ENCODE measurements at regions not wholly inside any gene's neighbourhood (a gene's known extent, or its start where the extent isn't known, plus 50 kb on each side); places are given as distances from the start of the nearest gene placed in this dataset.

DNA sequence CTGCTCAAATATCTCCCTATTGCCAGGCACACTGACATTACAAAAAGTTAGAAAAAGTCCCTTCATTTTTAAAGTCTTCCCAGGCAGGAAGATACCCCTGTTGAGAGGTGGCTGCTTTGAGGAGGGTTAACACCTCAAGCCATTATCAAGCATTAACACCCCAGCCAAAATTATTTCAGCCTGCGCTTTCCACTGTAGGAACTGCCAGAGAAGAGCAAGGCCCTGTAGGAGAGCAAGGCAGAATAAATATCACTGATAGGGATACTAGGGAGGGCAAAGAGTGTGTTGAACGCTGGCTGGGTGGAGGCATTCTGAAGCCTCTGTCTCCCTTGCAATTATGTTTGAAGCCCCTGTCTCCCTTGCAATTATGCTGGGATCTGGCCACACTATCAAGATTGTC is 1020.7 kb upstream of the CELF4 start:
- Histone ChIP-seq H3K9me3 (ENCODE audit: control insufficient read depth, low read length) (no peaks in the 10 kb centered on the region), H3K4me3 (ENCODE audit: low read length) (no peak overlapping the region), H3K36me3 (ENCODE audit: control insufficient read depth, insufficient read depth, low read length, severe bottlenecking) (no peaks in the 10 kb centered on the region), H3K4me1 (ENCODE audit: control insufficient read depth, insufficient read depth, low read length) (no peaks in the 10 kb centered on the region), H3K9ac (ENCODE audit: low read length) (no peak overlapping the region), H3K27me3 (replicated peaks; ENCODE audit: control insufficient read depth, insufficient read depth, low read length) (no peaks in the 10 kb centered on the region)
- DNase-seq (ENCODE audit: low read depth), result no peak

DNA sequence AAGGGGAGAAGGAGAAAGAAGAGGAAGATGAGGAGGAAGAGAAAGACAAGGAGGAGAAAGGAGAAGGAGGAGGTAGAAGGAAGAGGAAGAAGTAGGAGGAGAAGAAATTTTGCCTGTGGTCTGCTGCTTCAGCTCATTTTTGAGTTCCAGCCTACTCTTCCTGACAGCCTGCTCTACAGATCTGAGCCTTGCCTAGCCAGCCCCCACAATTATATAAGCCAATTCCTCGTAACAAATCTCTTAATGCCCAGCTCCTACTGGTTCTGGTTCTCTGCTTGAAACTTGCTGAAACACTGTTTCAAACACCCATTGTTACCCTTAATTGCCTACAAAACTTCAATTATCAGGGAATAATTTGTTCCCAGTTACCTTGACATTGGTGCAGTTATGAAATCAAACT is 1014.2 kb upstream of the CELF4 start:
- Histone ChIP-seq H3K9ac (ENCODE audit: low read length) (no peak overlapping the region), H3K36me3 (ENCODE audit: control insufficient read depth, insufficient read depth, low read length, severe bottlenecking) (no peaks in the 10 kb centered on the region), H3K4me3 (ENCODE audit: low read length) (no peak overlapping the region), H3K4me1 (ENCODE audit: control insufficient read depth, insufficient read depth, low read length) (no peaks in the 10 kb centered on the region), H3K9me3 (ENCODE audit: control insufficient read depth, low read length) (no peaks in the 10 kb centered on the region), H3K27me3 (replicated peaks; ENCODE audit: control insufficient read depth, insufficient read depth, low read length) (no peaks in the 10 kb centered on the region)
- DNase-seq (ENCODE audit: low read depth), result no peak

GRCh38 chr18:38576916-38577315 is 1011.3 kb upstream of the CELF4 start:
- Histone ChIP-seq H3K9ac (ENCODE audit: low read length) (no peak overlapping the region), H3K36me3 (ENCODE audit: control insufficient read depth, insufficient read depth, low read length, severe bottlenecking) (no peaks in the 10 kb centered on the region), H3K27me3 (replicated peaks; ENCODE audit: control insufficient read depth, insufficient read depth, low read length) (no peaks in the 10 kb centered on the region), H3K4me1 (ENCODE audit: control insufficient read depth, insufficient read depth, low read length) (no peaks in the 10 kb centered on the region), H3K9me3 (ENCODE audit: control insufficient read depth, low read length) (no peaks in the 10 kb centered on the region), H3K4me3 (ENCODE audit: low read length) (no peak overlapping the region)
- DNase-seq (ENCODE audit: low read depth), result no peak

DNA sequence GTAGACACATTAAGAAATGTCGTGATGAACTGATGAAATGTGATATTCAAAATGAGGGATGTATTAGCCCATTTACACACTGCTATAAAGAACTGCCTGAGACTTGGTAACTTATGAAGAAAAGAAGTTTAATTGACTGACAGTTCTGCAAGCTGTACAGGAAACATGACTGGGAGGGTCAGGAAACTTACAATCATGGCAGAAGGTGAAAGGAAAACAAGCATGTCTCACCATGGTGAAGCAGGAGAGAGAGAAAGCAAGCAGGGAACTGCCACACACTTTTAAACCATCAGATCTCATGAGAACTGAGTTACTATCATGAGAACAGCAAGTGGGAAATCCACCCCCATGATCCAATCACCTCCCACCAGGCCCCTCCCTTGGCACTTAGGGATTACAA is 1010.8 kb upstream of the CELF4 start:
- DNase-seq (ENCODE audit: low read depth), result no peak
- H3K9ac ChIP-seq (ENCODE audit: low read length), result no peak overlapping the region
- no peaks in the 10 kb centered on the region for H3K36me3 ChIP-seq (ENCODE audit: control insufficient read depth, insufficient read depth, low read length, severe bottlenecking)
- no peaks in the 10 kb centered on the region for H3K9me3 ChIP-seq (ENCODE audit: control insufficient read depth, low read length)
- H3K4me3 ChIP-seq (ENCODE audit: low read length), result no peak overlapping the region
- H3K27me3 ChIP-seq (replicated peaks; ENCODE audit: control insufficient read depth, insufficient read depth, low read length), result no peaks in the 10 kb centered on the region
- no peaks in the 10 kb centered on the region for H3K4me1 ChIP-seq (ENCODE audit: control insufficient read depth, insufficient read depth, low read length)

- Histone ChIP-seq H3K36me3 (ENCODE audit: control insufficient read depth, insufficient read depth, low read length, severe bottlenecking) (no peaks in the 10 kb centered on the region), H3K9me3 (ENCODE audit: control insufficient read depth, low read length) (no peaks in the 10 kb centered on the region), H3K9ac (ENCODE audit: low read length) (no peak overlapping the region), H3K4me3 (ENCODE audit: low read length) (no peak overlapping the region), H3K27me3 (replicated peaks; ENCODE audit: control insufficient read depth, insufficient read depth, low read length) (no peaks in the 10 kb centered on the region), H3K4me1 (ENCODE audit: control insufficient read depth, insufficient read depth, low read length) (no peaks in the 10 kb centered on the region)
- DNase-seq (ENCODE audit: low read depth), result no peak
Observed at GRCh38 chr18:38575648-38576047, 1010.0 kb upstream of the CELF4 start.

GRCh38 chr18:38575023-38575422 is 1009.4 kb upstream of the CELF4 start:
- DNase-seq (ENCODE audit: low read depth), result no peak
- no peaks in the 10 kb centered on the region for H3K27me3 ChIP-seq (replicated peaks; ENCODE audit: control insufficient read depth, insufficient read depth, low read length)
- H3K9me3 ChIP-seq (ENCODE audit: control insufficient read depth, low read length), result no peaks in the 10 kb centered on the region
- no peaks in the 10 kb centered on the region for H3K36me3 ChIP-seq (ENCODE audit: control insufficient read depth, insufficient read depth, low read length, severe bottlenecking)
- H3K4me1 ChIP-seq (ENCODE audit: control insufficient read depth, insufficient read depth, low read length), result no peaks in the 10 kb centered on the region
- no peak overlapping the region for H3K4me3 ChIP-seq (ENCODE audit: low read length)
- no peak overlapping the region for H3K9ac ChIP-seq (ENCODE audit: low read length)

- Histone ChIP-seq H3K27me3 (replicated peaks; ENCODE audit: control insufficient read depth, insufficient read depth, low read length) (no peaks in the 10 kb centered on the region), H3K4me3 (ENCODE audit: low read length) (no peak overlapping the region)
Observed at GRCh38 chr18:38572554-38573111, 1007.0 kb upstream of the CELF4 start.

GRCh38 chr18:38571651-38572050 is 1006.1 kb upstream of the CELF4 start:
- H3K27me3 ChIP-seq (replicated peaks; ENCODE audit: control insufficient read depth, insufficient read depth, low read length), result no peaks in the 10 kb centered on the region
- H3K4me3 ChIP-seq (ENCODE audit: low read length), result no peak overlapping the region
- H3K36me3 ChIP-seq (ENCODE audit: control insufficient read depth, insufficient read depth, low read length, severe bottlenecking), result no peaks in the 10 kb centered on the region
- H3K9ac ChIP-seq (ENCODE audit: low read length), result no peak overlapping the region
- no peaks in the 10 kb centered on the region for H3K4me1 ChIP-seq (ENCODE audit: control insufficient read depth, insufficient read depth, low read length)
- no peaks in the 10 kb centered on the region for H3K9me3 ChIP-seq (ENCODE audit: control insufficient read depth, low read length)
- DNase-seq (ENCODE audit: low read depth), result no peak

More at GRCh38 chr18:38572554-38573111, 1007.0 kb upstream of the CELF4 start:
- H3K4me1 ChIP-seq (ENCODE audit: control insufficient read depth, insufficient read depth, low read length), result no peaks in the 10 kb centered on the region
- no peaks in the 10 kb centered on the region for H3K36me3 ChIP-seq (ENCODE audit: control insufficient read depth, insufficient read depth, low read length, severe bottlenecking)
- DNase-seq (ENCODE audit: low read depth), result no peak
- no peaks in the 10 kb centered on the region for H3K9me3 ChIP-seq (ENCODE audit: control insufficient read depth, low read length)
- H3K9ac ChIP-seq (ENCODE audit: low read length), result no peak overlapping the region

DNA sequence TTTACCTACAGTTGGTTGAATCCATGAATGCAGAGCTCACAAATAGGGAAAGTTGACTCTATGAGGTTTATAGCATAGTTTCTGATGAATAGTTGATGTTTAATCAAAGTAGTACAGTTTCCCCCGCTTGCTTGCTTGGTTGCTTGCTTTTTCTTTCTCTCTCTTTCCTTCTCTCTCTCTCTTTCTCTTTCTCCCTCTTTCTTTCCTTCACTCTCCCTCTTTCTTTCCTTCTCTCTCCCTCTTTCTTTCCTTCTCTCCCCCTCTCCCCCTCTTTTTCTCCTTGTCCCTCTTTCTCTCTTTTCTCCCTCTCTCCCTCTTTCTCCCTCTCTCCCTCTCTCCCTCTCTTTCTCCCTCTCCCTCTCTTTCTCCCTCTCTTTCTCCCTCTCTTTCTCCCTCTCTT is 999.9 kb upstream of the CELF4 start:
- H3K4me3 ChIP-seq (ENCODE audit: low read length), result no peak overlapping the region
- DNase-seq (ENCODE audit: low read depth), result no peak
- peaks cover 3% of the 10 kb centered on the region for H3K9me3 ChIP-seq (ENCODE audit: control insufficient read depth, low read length)
- H3K36me3 ChIP-seq (ENCODE audit: control insufficient read depth, insufficient read depth, low read length, severe bottlenecking), result no peaks in the 10 kb centered on the region
- H3K4me1 ChIP-seq (ENCODE audit: control insufficient read depth, insufficient read depth, low read length), result no peaks in the 10 kb centered on the region
- H3K27me3 ChIP-seq (replicated peaks; ENCODE audit: control insufficient read depth, insufficient read depth, low read length), result no peaks in the 10 kb centered on the region
- H3K9ac ChIP-seq (ENCODE audit: low read length), result no peak overlapping the region

DNA sequence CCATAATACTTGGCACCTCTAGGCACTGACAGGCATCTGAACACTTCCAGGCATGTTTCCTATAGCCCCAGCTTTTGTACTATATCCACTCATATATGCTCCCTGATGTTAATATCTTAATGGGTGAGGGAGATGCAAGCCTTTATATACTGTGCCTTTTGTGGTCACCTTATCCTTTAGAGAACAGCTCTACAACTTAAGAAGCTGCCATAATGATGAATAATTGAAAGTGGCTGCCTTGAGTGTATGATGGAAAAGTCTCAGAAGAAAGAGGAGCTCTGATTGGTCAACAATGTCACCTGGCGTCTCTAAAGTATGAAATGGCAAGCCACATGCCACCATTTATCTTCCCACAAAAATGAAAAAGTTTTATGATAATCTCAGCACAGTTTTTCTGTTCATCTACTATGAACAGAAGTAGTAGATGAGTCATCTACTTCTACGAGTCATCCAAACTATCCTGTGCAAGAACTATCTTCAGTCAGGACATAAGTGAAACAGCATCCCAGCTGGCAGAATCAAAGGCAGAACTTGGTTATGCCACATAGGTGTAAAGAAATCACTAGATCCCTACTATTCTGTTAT is 997.9 kb upstream of the CELF4 start:
- Histone ChIP-seq H3K36me3 (ENCODE audit: control insufficient read depth, insufficient read depth, low read length, severe bottlenecking) (no peaks in the 10 kb centered on the region), H3K27me3 (replicated peaks; ENCODE audit: control insufficient read depth, insufficient read depth, low read length) (no peaks in the 10 kb centered on the region), H3K4me3 (ENCODE audit: low read length) (no peak overlapping the region), H3K9ac (ENCODE audit: low read length) (no peak overlapping the region), H3K4me1 (ENCODE audit: control insufficient read depth, insufficient read depth, low read length) (no peaks in the 10 kb centered on the region), H3K9me3 (ENCODE audit: control insufficient read depth, low read length) (peaks cover 3% of the 10 kb centered on the region)
- no peak for DNase-seq (ENCODE audit: low read depth)

DNA sequence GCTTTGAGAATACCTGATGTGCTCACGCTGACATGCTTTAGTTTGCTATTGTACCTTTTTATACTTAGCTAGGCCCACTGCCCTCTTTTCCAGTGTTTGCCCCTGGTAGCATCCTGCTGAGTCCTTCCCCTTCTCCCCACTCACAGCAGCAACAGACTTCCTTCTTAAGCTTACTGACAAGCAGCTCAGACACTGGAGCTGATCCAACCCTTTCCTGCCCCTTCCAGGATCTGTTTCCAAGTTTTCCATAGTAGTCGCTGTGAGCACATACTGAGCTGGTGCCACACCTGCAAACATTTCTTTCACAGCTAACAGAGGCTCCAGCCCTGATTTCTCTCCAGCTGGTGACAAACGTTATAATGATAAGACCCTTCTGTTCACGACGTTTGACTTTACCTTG is 991.4 kb upstream of the CELF4 start:
- Histone ChIP-seq H3K4me3 (ENCODE audit: low read length) (no peak overlapping the region), H3K4me1 (ENCODE audit: control insufficient read depth, insufficient read depth, low read length) (no peaks in the 10 kb centered on the region), H3K9ac (ENCODE audit: low read length) (no peak overlapping the region), H3K36me3 (ENCODE audit: control insufficient read depth, insufficient read depth, low read length, severe bottlenecking) (no peaks in the 10 kb centered on the region), H3K9me3 (ENCODE audit: control insufficient read depth, low read length) (no peaks in the 10 kb centered on the region), H3K27me3 (replicated peaks; ENCODE audit: control insufficient read depth, insufficient read depth, low read length) (no peaks in the 10 kb centered on the region)
- DNase-seq (ENCODE audit: low read depth), result no peak

DNA sequence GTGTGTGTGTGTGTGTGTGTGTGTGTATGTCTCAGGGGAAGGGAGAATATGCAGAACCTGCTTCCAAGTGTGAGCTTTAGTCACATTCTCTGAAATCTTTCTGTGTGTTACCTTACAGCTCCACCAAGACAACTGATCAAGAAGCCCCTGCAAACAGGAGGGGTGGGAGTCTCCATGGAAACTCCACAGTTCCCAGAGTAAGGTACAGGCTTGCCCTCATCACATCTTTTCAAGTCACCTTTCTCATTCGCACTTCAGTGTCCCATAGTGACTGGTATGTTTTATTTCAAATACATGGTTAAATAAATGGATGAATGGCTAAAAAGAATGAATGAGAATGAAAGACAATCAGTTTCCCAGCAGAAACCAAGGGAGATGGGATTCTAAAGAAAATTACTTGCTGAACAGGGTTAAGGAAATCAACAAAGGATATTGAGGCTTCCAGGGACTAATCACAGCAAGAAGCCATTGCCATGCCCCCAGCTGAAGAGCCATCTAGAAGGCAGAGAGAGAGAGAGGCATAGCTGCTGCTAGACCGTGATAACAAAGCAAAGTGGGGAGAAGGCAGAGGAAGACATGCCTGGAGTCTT is 987.2 kb upstream of the CELF4 start:
- H3K9me3 ChIP-seq (ENCODE audit: control insufficient read depth, low read length), result no peaks in the 10 kb centered on the region
- DNase-seq (ENCODE audit: low read depth), result no peak
- H3K36me3 ChIP-seq (ENCODE audit: control insufficient read depth, insufficient read depth, low read length, severe bottlenecking), result no peaks in the 10 kb centered on the region
- no peaks in the 10 kb centered on the region for H3K4me1 ChIP-seq (ENCODE audit: control insufficient read depth, insufficient read depth, low read length)
- no peak overlapping the region for H3K4me3 ChIP-seq (ENCODE audit: low read length)
- no peak overlapping the region for H3K9ac ChIP-seq (ENCODE audit: low read length)
- H3K27me3 ChIP-seq (replicated peaks; ENCODE audit: control insufficient read depth, insufficient read depth, low read length), result no peaks in the 10 kb centered on the region
